HL-60 (cell line): ENCODE measurements at regions not wholly inside any gene's neighbourhood (a gene's known extent, or its start where the extent isn't known, plus 50 kb on each side); places are given as distances from the start of the nearest gene placed in this dataset.
A peak's percentile ranks its signal among the peaks of the same experiment; 100 is the strongest.

Source experiments
- POLR2AphosphoS5 ChIP-seq: IDR thresholded peaks from 2 replicates; pipeline ENCODE4 v1.6.1; 2012; ENCODE audit warnings: low read depth
- SPI1 ChIP-seq: IDR thresholded peaks from 2 replicates; pipeline ENCODE4 v1.6.1; 2012; ENCODE audit warnings: low read depth, mild to moderate bottlenecking, borderline replicate concordance
- TF ChIP-seq, protein P1 (sequence below): IDR thresholded peaks from one replicate; pipeline ENCODE4 v1.5.1; 2011; ENCODE audit warnings: low read length, control low read depth, inconsistent platforms; ENCODE audit not compliant: insufficient read depth
- TF ChIP-seq, protein P2 (sequence below): IDR thresholded peaks from 2 replicates; pipeline ENCODE4 v1.6.1; 2012; ENCODE audit warnings: low read depth; ENCODE audit not compliant: insufficient replicate concordance

DNA sequence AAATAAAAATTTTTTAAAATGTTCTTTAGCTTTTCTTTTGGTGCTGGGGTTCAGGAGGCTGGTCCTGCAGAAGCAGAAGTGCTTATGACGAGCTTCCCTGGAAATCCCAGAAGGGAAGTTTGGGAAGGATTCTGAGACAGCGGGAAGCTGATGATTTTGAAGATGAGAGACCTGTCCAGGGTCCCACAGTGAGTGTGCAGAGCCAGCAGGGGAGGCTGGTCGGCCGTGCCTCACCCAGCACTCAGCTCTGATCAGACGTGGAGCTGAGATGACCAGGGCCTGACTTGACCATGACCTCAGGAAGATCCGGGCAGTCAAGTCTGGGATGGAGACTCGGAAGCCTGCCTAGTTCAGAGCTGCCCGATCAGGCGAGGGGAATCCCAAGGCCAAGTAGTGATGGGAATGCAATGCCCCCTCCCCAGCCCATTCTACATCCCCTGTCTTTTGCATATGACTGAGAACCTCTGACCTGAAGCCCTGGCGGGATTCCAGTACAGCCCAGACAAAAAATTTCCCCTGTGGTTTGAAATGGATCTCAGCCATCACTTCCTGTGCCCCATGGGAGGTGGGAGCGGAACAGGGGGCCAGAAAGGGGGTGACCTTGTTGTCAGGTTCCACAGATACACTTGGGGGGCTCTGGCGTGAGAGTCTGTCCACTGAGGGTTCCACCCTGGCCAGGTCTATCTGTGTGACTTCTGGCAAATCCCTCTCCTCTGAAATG is 96.8 kb upstream of the RUNX3 start:
- TF ChIP-seq, protein P1, sequence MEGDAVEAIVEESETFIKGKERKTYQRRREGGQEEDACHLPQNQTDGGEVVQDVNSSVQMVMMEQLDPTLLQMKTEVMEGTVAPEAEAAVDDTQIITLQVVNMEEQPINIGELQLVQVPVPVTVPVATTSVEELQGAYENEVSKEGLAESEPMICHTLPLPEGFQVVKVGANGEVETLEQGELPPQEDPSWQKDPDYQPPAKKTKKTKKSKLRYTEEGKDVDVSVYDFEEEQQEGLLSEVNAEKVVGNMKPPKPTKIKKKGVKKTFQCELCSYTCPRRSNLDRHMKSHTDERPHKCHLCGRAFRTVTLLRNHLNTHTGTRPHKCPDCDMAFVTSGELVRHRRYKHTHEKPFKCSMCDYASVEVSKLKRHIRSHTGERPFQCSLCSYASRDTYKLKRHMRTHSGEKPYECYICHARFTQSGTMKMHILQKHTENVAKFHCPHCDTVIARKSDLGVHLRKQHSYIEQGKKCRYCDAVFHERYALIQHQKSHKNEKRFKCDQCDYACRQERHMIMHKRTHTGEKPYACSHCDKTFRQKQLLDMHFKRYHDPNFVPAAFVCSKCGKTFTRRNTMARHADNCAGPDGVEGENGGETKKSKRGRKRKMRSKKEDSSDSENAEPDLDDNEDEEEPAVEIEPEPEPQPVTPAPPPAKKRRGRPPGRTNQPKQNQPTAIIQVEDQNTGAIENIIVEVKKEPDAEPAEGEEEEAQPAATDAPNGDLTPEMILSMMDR, result no peak
- TF ChIP-seq SPI1 (no peak), POLR2AphosphoS5 (no peak)
- TF ChIP-seq, protein P2, sequence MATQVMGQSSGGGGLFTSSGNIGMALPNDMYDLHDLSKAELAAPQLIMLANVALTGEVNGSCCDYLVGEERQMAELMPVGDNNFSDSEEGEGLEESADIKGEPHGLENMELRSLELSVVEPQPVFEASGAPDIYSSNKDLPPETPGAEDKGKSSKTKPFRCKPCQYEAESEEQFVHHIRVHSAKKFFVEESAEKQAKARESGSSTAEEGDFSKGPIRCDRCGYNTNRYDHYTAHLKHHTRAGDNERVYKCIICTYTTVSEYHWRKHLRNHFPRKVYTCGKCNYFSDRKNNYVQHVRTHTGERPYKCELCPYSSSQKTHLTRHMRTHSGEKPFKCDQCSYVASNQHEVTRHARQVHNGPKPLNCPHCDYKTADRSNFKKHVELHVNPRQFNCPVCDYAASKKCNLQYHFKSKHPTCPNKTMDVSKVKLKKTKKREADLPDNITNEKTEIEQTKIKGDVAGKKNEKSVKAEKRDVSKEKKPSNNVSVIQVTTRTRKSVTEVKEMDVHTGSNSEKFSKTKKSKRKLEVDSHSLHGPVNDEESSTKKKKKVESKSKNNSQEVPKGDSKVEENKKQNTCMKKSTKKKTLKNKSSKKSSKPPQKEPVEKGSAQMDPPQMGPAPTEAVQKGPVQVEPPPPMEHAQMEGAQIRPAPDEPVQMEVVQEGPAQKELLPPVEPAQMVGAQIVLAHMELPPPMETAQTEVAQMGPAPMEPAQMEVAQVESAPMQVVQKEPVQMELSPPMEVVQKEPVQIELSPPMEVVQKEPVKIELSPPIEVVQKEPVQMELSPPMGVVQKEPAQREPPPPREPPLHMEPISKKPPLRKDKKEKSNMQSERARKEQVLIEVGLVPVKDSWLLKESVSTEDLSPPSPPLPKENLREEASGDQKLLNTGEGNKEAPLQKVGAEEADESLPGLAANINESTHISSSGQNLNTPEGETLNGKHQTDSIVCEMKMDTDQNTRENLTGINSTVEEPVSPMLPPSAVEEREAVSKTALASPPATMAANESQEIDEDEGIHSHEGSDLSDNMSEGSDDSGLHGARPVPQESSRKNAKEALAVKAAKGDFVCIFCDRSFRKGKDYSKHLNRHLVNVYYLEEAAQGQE, result peak; percentile 33
